ENCODE measurements at regions not wholly inside any gene's neighbourhood (a gene's known extent, or its start where the extent isn't known, plus 50 kb on each side); places are given as distances from the start of the nearest gene placed in this dataset.

DNA sequence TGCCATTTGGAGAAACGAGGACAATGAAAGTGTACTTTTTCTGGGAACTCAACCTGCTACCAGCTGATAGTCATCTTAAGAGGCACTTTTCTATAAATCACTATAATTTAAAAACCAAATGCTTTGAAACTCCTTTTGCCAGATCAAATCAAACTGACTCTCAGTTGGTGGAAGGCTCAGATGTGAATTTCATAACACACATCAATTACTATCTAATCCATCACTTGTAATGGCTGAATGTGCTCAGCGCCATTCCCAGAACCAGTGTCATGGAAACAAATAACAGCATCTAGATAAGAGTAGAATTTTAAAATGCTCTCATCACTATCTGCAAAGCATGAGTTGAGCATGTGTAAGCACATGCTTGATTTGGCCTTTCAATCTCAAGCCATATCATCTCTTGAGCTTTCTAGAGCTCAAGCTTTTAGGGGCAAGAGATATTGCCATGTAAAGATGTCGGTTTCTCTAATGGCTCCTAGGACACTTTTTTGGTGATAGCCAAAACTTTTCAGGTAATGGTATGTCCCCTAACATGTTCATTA, 223.1 kb upstream of the ACVR2A start (continued):
- TF ChIP-seq, protein P1, sequence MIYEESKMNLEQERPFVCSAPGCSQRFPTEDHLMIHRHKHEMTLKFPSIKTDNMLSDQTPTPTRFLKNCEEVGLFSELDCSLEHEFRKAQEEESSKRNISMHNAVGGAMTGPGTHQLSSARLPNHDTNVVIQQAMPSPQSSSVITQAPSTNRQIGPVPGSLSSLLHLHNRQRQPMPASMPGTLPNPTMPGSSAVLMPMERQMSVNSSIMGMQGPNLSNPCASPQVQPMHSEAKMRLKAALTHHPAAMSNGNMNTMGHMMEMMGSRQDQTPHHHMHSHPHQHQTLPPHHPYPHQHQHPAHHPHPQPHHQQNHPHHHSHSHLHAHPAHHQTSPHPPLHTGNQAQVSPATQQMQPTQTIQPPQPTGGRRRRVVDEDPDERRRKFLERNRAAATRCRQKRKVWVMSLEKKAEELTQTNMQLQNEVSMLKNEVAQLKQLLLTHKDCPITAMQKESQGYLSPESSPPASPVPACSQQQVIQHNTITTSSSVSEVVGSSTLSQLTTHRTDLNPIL (CRISPR knock-in tag; IDR thresholded peaks at IDR 0.05; ENCODE audit: low read depth): no peak
- TF ChIP-seq TCF4 (CRISPR knock-in tag; IDR thresholded peaks at IDR 0.05; ENCODE audit: borderline replicate concordance): no peak
- no peak for TF ChIP-seq PATZ1 (CRISPR knock-in tag; IDR thresholded peaks at IDR 0.05; ENCODE audit: borderline replicate concordance)
- TF ChIP-seq ZFP3 (CRISPR knock-in tag; IDR thresholded peaks at IDR 0.05): no peak
- no peak for TF ChIP-seq ARNTL (CRISPR knock-in tag; IDR thresholded peaks at IDR 0.05; ENCODE audit: borderline replicate concordance, low read depth)

DNA sequence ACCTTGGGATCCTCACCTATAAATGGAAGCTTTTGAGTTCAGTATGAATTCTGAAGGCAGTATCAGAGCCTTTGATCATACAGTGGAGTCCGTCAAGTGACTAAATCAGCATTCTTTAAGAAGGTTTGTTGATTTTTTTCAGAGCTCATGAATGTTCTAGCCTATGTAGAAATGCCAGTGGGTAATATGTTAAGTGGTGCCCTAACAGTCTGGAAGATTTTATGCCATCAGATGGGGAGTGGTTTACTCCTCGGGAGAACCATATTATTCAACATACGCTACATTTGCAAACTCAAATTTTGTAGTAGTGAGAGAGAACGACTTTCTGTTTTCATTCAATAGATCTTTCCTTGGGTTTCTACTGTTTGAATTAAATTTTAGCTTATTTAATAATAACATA, 225.0 kb upstream of the ACVR2A start:
- no peak for TF ChIP-seq ZNF8 (CRISPR knock-in tag; IDR thresholded peaks at IDR 0.05)
- TF ChIP-seq ESRRG (CRISPR knock-in tag; IDR thresholded peaks at IDR 0.05): no peak
- no peak for TF ChIP-seq OSR1 (CRISPR knock-in tag; IDR thresholded peaks at IDR 0.05)
- TF ChIP-seq POU6F1 (CRISPR knock-in tag; IDR thresholded peaks at IDR 0.05; ENCODE audit: borderline replicate concordance, low read depth): no peak
- no peak for TF ChIP-seq ZFP3 (CRISPR knock-in tag; IDR thresholded peaks at IDR 0.05)
- ATAC-seq: no peak

GRCh38 chr2:147615726-147616125, 229.1 kb upstream of the ACVR2A start:
- ATAC-seq: no peak
- TF ChIP-seq BACH2 (CRISPR knock-in tag; IDR thresholded peaks at IDR 0.05; ENCODE audit: borderline replicate concordance) (no peak), TSHZ2 (CRISPR knock-in tag; IDR thresholded peaks at IDR 0.05) (no peak), ZFP3 (CRISPR knock-in tag; IDR thresholded peaks at IDR 0.05) (no peak), ZNF565 (CRISPR knock-in tag; conservative IDR thresholded peaks at IDR 0.05; ENCODE audit: low read depth) (no peak), ESRRG (CRISPR knock-in tag; IDR thresholded peaks at IDR 0.05) (no peak), TOX (CRISPR knock-in tag; IDR thresholded peaks at IDR 0.05; ENCODE audit: borderline replicate concordance) (no peak), PATZ1 (CRISPR knock-in tag; IDR thresholded peaks at IDR 0.05; ENCODE audit: borderline replicate concordance) (no peak), ZNF8 (CRISPR knock-in tag; IDR thresholded peaks at IDR 0.05) (no peak), CSRNP3 (CRISPR knock-in tag; IDR thresholded peaks at IDR 0.05) (no peak), OSR1 (CRISPR knock-in tag; IDR thresholded peaks at IDR 0.05) (no peak), ISL1 (CRISPR knock-in tag; IDR thresholded peaks at IDR 0.05) (no peak), GLIS3 (CRISPR knock-in tag; IDR thresholded peaks at IDR 0.05) (no peak), PPARA (CRISPR knock-in tag; IDR thresholded peaks at IDR 0.05; ENCODE audit: borderline replicate concordance) (no peak), CSDC2 (CRISPR knock-in tag; IDR thresholded peaks at IDR 0.05) (no peak), ARNTL (CRISPR knock-in tag; IDR thresholded peaks at IDR 0.05; ENCODE audit: borderline replicate concordance, low read depth) (no peak)
